AML-193 (cell line): ENCODE measurements at regions not wholly inside any gene's neighbourhood (a gene's known extent, or its start where the extent isn't known, plus 50 kb on each side); places are given as distances from the start of the nearest gene placed in this dataset.
"Not testable (repeated sequence)": the region's sequence is repeated elsewhere in the genome, so short reads cannot be mapped to it uniquely, and the experiment has no call there.

Experiments
- DNase-seq, 2 experiments: peaks; one replicate each; lab custom pipeline; 2025; lab: John Stamatoyannopoulos, UW

- DNase-seq: not testable (repeated sequence)
Observed at GRCh38 chr22:47860907-47861306, 1098.5 kb downstream of the TBC1D22A start.

DNA sequence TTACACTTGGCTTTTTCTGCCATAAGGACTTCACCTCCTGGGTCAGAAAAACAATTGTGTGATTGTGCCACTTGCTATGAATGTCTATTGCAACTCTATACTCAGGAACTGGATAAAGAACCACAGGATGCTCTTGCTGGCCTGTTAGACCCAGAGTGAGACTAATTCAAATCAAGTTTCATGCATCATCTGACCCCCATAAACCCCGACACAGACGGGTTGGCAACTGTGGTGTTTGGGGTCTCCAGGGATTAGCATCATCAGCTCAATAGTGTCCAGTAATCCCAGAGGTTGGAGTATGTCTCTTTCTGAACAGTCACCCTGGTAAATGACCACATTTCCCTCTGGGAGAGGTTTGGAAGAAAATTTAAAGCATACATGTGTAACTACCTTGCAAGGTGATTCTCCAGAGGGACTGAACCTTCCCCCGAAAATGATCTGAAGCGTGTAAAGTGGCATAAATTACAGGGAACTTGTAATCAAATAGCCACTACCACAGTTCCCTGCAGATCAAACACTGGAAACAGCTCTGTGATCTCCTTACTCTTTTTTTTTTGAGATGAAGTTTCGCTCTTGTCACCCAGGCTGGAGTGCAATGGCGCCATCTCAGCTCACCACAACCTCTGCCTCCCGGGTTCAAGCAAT, 1097.6 kb downstream of the TBC1D22A start:
- DNase-seq: no peak

- DNase-seq: no peak
Observed at GRCh38 chr22:47858773-47859306, 1096.4 kb downstream of the TBC1D22A start.

GRCh38 chr22:47854680-47855079, 1092.2 kb downstream of the TBC1D22A start:
- no peak for DNase-seq

DNA sequence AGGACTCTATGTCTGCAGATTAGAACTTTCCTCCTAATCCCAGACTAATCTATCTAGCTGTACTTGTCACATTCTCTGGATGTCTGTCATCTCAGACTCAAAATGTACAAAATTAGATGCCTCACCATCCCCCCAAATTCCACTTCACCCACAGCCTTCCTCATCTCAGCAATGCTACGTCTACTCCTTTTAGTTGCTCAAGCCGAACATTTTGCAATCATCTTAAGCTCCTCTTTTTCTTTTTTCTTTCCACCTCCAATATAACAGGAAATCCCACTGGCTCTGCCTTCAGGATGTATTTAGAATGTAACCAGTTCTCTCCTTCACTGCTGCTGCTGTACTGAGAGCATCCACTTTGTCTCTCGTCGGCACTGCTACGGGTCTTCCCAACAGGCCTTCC, 1091.8 kb downstream of the TBC1D22A start:
- DNase-seq: no peak

- DNase-seq: no peak
Observed at GRCh38 chr22:47853750-47854149, 1091.3 kb downstream of the TBC1D22A start.

GRCh38 chr22:47851586-47851985, 1089.1 kb downstream of the TBC1D22A start:
- DNase-seq: no peak

DNA sequence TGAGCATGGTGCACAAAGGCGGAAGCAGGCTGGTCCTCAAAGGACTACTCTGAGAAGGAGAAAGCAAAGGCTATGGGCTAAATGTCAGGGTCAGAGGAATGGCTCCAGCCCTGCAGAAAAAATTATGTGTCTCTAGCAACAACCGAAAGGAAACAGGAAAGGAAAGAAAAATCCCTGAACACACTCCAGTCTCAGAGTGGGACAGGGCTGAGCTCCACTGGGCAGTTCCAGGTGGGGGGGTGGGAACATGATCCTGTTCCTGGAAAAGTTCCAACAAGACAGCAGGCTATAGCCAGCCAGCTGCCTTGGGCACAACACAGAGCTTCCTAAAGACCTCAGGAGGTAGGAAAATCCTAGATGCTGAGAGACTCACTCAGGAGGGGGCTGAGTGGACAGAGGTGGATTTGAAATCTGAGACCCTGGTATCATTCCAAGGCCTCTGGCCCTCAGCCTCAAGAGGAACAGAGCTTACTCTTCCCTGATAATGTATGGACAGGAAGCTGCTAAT, 1088.2 kb downstream of the TBC1D22A start:
- no peak for DNase-seq

GRCh38 chr22:47849576-47849975, 1087.1 kb downstream of the TBC1D22A start:
- no peak for DNase-seq

- DNase-seq: no peak
Observed at GRCh38 chr22:47848184-47848920, 1085.9 kb downstream of the TBC1D22A start.

- no peak for DNase-seq
Observed at GRCh38 chr22:47847131-47847890, 1084.9 kb downstream of the TBC1D22A start.

DNA sequence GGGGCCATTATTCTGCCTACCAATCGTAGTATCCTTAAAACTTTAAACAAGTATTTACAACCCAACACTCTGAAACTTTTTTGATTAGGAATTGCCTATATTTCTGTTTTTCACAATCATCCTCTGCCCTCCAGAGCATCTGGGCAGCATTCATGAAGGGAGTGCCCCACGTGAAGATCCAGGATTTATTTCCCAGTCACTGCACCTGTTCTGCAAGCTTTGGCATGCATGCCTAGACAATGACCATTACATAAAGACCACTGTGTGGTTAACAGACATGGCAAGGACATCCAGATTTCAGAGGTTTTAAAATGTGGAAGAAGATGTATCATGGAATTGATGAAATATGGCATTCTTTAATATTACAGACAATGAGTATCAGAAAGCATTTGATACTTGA, 1083.8 kb downstream of the TBC1D22A start:
- DNase-seq: no peak

DNA sequence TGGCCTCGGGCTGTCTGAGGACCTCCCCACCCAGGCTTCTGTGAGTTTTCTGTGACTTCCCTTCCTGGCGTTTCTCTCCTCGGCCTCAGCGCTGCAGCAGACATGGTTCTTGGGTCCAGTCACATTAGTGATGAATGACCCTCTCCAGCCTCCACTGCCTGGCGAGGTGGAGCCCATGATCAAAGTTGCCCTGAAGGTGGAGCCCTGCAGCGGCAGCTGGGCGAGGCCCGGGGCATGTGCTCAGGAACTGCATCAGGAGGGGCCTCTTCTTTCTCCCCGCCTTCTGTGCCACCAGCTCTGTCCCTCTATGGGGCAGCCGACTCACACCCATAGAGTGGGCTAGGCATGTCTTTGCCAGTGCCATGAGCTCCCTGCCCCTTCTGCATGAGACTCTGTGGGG, 1079.7 kb downstream of the TBC1D22A start:
- DNase-seq: no peak

DNA sequence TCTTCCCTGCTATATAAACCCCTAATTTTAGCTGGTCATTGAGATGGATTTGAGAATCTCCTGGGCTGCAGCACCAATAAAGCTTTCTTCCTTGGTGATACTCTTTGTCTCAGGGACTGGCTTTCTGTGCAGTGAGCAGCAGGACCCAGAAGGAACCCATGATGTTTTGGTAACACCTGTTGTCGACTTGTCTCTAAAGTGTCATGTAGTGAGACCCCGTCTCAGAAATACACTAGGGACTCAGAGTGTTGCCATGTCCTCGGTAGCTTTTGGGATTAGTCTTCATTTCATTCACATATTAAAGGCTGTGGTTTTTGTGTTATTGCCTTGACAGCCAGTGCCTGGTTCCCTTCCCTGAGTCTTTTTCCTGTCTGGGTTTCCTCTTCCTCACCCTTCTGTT, 1078.7 kb downstream of the TBC1D22A start:
- DNase-seq: no peak

- no peak for DNase-seq
Observed at GRCh38 chr22:47839595-47840227, 1077.3 kb downstream of the TBC1D22A start.

DNA sequence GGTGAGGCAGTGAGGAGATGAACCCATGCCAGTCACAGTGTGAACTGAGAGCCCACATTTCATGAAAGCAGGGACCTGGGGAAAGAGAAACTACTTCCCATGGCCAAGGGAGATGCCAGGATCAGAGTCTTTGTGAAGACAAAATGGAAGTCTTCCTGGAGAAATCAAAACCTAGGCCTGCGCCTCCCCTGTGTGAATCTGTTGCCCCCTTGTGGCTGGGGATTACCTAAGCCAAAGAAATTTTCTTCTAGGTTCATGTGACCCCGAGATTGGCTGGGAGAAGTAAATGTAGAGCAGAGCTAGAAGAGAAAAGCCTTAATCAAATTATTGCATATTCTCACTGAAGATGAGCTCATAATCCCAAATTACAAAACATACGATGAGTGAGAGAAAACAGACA, 1075.3 kb downstream of the TBC1D22A start:
- peak; percentile 7 to 12 for DNase-seq

- no peak for DNase-seq
Observed at GRCh38 chr22:47836957-47837356, 1074.5 kb downstream of the TBC1D22A start.

GRCh38 chr22:47835726-47836125, 1073.3 kb downstream of the TBC1D22A start:
- DNase-seq: no peak

- no peak for DNase-seq
Observed at GRCh38 chr22:47826016-47826415, 1063.6 kb downstream of the TBC1D22A start.

DNA sequence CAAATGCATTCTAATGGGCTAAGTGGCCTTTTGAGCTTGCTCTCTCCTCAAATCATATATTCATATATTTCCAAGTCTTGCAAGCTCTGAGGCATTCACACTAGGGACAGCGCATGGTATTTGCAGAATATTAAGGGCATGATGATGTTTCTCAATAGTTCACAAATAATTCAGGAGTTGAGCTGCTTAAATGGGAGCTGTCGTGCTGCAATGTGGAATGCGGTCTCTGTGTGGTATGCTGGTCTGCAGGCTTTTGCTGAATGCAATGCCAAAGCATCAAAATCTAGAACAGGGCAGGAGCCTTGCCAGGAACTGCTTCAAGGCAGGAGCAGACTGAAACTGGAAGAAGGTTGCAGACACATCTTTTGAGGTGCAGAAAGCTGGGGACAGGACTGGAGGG, 1060.0 kb downstream of the TBC1D22A start:
- DNase-seq: no peak

DNA sequence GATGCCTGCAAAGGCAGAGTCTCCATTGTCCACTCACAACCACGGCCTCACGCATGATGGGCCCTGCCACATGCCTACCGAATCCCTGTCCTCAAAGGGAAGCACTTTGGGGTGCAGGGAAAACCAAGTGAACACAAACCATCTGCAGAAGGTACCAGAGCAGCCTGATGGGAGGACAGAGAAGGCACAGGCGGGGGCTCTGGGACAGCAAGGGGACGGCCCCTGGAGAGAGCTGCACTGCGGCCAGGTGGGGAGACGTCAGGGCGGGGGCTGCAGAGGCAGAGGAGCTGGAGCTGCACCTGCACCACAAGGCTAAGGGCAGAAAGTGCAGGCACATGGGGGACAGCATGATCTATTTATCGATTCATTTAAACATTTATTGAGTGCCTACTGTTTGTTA, 1056.0 kb downstream of the TBC1D22A start:
- DNase-seq: no peak

DNA sequence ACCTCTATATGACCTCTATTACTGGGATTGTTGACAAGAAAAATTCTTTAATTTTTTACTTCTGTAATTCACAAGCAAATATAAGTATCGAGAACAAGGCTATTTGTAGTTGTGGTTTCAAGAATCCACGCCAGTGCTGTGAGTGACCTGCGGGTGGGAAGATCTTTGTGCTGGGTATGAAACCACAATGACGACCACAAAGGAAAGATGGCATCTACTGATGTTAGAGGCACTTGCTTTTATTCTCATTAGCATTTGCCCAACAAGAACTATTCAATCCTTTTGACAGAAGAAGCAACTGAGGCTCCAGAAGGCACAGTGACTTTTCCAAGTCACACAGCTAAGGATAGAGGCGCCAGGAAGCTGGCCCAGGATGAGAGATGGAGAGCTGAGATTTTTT, 1054.9 kb downstream of the TBC1D22A start:
- no peak for DNase-seq
